HepG2 (cell line): ENCODE measurements at regions not wholly inside any gene's neighbourhood (a gene's known extent, or its start where the extent isn't known, plus 50 kb on each side); places are given as distances from the start of the nearest gene placed in this dataset.
A peak's percentile ranks its signal among the peaks of the same experiment; 100 is the strongest.

ENCODE experiments used
- CENPBD1 ChIP-seq: sonication (generic); formaldehyde crosslinking; IDR thresholded peaks from 2 replicates; pipeline ENCODE4 v1.8.0; 2022; ENCODE audit warnings: missing genetic modification reagents, low read depth, mild to moderate bottlenecking, borderline replicate concordance
- FOXA3 ChIP-seq: IDR thresholded peaks from 2 replicates; pipeline ENCODE4 v1.6.1; 2016; ENCODE audit warnings: missing genetic modification reagents, missing compliant biosample characterization
- MIER2 ChIP-seq: IDR thresholded peaks from 2 replicates; pipeline ENCODE4 v1.6.1; 2016; ENCODE audit warnings: missing biosample characterization, missing genetic modification reagents
- PATZ1 ChIP-seq: sonication (generic); formaldehyde crosslinking; IDR thresholded peaks from 2 replicates; pipeline ENCODE4 v1.4.0; 2020; ENCODE audit warnings: missing genetic modification reagents
- SMARCC2 ChIP-seq: fragments of 450-650 bp; IDR thresholded peaks from 2 replicates; pipeline ENCODE4 v1.6.1; 2017; ENCODE audit warnings: antibody characterized with exemption, mild to moderate bottlenecking
- ZNF563 ChIP-seq: sonication (generic); formaldehyde crosslinking; IDR thresholded peaks from 2 replicates; pipeline ENCODE4 v1.8.0; 2022; ENCODE audit warnings: mild to moderate bottlenecking, moderate library complexity, missing genetic modification reagents
- ZNF737 ChIP-seq: sonication (generic); formaldehyde crosslinking; IDR thresholded peaks from 2 replicates; pipeline ENCODE4 v1.5.0; 2020; ENCODE audit warnings: missing genetic modification reagents, mild to moderate bottlenecking, borderline replicate concordance
- ZNF766 ChIP-seq: sonication (generic); formaldehyde crosslinking; IDR thresholded peaks from 2 replicates; pipeline ENCODE4 v1.5.0; 2020; ENCODE audit warnings: missing genetic modification reagents, borderline replicate concordance
- TF ChIP-seq, protein P1 (sequence below): sonication (generic); formaldehyde crosslinking; IDR thresholded peaks from 2 replicates; pipeline ENCODE4 v1.4.0; 2020; ENCODE audit warnings: mild to moderate bottlenecking, low read depth, missing genetic modification reagents
- TF ChIP-seq, protein P2 (sequence below): sonication (generic); formaldehyde crosslinking; conservative IDR thresholded peaks from 2 replicates; pipeline ENCODE4 v1.8.0; 2022; ENCODE audit warnings: missing genetic modification reagents
- TF ChIP-seq, protein P3 (sequence below): sonication (generic); formaldehyde crosslinking; IDR thresholded peaks from 2 replicates; pipeline ENCODE4 v1.5.0; 2020; ENCODE audit warnings: mild to moderate bottlenecking, missing genetic modification reagents
- TF ChIP-seq, protein P4 (sequence below): sonication (generic); formaldehyde crosslinking; IDR thresholded peaks from 2 replicates; pipeline ENCODE4 v1.4.0; 2020; ENCODE audit warnings: missing genetic modification reagents
- TF ChIP-seq, protein P5 (sequence below): IDR thresholded peaks from 2 replicates; pipeline ENCODE4 v1.6.1; 2016; ENCODE audit warnings: control low read depth

GRCh38 chr22:27670701-27671412 is 130.7 kb downstream of the MN1 start (continued):
- TF ChIP-seq MIER2 (CRISPR knock-in tag) (no peak), ZNF563 (CRISPR knock-in tag) (no peak), FOXA3 (peak; percentile 15; the same call in 1 of the 2 replicates), ZNF737 (CRISPR knock-in tag) (no peak), SMARCC2 (no peak), ZNF766 (no peak), PATZ1 (CRISPR knock-in tag) (peak; percentile 98), CENPBD1 (CRISPR knock-in tag) (no peak)
- TF ChIP-seq, protein P1, sequence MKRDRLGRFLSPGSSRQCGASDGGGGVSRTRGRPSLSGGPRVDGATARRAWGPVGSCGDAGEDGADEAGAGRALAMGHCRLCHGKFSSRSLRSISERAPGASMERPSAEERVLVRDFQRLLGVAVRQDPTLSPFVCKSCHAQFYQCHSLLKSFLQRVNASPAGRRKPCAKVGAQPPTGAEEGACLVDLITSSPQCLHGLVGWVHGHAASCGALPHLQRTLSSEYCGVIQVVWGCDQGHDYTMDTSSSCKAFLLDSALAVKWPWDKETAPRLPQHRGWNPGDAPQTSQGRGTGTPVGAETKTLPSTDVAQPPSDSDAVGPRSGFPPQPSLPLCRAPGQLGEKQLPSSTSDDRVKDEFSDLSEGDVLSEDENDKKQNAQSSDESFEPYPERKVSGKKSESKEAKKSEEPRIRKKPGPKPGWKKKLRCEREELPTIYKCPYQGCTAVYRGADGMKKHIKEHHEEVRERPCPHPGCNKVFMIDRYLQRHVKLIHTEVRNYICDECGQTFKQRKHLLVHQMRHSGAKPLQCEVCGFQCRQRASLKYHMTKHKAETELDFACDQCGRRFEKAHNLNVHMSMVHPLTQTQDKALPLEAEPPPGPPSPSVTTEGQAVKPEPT (CRISPR knock-in tag) = no peak
- TF ChIP-seq, protein P2, sequence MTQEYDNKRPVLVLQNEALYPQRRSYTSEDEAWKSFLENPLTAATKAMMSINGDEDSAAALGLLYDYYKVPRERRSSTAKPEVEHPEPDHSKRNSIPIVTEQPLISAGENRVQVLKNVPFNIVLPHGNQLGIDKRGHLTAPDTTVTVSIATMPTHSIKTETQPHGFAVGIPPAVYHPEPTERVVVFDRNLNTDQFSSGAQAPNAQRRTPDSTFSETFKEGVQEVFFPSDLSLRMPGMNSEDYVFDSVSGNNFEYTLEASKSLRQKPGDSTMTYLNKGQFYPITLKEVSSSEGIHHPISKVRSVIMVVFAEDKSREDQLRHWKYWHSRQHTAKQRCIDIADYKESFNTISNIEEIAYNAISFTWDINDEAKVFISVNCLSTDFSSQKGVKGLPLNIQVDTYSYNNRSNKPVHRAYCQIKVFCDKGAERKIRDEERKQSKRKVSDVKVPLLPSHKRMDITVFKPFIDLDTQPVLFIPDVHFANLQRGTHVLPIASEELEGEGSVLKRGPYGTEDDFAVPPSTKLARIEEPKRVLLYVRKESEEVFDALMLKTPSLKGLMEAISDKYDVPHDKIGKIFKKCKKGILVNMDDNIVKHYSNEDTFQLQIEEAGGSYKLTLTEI (CRISPR knock-in tag) = no peak
- TF ChIP-seq, protein P3, sequence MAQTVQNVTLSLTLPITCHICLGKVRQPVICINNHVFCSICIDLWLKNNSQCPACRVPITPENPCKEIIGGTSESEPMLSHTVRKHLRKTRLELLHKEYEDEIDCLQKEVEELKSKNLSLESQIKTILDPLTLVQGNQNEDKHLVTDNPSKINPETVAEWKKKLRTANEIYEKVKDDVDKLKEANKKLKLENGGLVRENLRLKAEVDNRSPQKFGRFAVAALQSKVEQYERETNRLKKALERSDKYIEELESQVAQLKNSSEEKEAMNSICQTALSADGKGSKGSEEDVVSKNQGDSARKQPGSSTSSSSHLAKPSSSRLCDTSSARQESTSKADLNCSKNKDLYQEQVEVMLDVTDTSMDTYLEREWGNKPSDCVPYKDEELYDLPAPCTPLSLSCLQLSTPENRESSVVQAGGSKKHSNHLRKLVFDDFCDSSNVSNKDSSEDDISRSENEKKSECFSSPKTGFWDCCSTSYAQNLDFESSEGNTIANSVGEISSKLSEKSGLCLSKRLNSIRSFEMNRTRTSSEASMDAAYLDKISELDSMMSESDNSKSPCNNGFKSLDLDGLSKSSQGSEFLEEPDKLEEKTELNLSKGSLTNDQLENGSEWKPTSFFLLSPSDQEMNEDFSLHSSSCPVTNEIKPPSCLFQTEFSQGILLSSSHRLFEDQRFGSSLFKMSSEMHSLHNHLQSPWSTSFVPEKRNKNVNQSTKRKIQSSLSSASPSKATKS (CRISPR knock-in tag) = no peak
- TF ChIP-seq, protein P4, sequence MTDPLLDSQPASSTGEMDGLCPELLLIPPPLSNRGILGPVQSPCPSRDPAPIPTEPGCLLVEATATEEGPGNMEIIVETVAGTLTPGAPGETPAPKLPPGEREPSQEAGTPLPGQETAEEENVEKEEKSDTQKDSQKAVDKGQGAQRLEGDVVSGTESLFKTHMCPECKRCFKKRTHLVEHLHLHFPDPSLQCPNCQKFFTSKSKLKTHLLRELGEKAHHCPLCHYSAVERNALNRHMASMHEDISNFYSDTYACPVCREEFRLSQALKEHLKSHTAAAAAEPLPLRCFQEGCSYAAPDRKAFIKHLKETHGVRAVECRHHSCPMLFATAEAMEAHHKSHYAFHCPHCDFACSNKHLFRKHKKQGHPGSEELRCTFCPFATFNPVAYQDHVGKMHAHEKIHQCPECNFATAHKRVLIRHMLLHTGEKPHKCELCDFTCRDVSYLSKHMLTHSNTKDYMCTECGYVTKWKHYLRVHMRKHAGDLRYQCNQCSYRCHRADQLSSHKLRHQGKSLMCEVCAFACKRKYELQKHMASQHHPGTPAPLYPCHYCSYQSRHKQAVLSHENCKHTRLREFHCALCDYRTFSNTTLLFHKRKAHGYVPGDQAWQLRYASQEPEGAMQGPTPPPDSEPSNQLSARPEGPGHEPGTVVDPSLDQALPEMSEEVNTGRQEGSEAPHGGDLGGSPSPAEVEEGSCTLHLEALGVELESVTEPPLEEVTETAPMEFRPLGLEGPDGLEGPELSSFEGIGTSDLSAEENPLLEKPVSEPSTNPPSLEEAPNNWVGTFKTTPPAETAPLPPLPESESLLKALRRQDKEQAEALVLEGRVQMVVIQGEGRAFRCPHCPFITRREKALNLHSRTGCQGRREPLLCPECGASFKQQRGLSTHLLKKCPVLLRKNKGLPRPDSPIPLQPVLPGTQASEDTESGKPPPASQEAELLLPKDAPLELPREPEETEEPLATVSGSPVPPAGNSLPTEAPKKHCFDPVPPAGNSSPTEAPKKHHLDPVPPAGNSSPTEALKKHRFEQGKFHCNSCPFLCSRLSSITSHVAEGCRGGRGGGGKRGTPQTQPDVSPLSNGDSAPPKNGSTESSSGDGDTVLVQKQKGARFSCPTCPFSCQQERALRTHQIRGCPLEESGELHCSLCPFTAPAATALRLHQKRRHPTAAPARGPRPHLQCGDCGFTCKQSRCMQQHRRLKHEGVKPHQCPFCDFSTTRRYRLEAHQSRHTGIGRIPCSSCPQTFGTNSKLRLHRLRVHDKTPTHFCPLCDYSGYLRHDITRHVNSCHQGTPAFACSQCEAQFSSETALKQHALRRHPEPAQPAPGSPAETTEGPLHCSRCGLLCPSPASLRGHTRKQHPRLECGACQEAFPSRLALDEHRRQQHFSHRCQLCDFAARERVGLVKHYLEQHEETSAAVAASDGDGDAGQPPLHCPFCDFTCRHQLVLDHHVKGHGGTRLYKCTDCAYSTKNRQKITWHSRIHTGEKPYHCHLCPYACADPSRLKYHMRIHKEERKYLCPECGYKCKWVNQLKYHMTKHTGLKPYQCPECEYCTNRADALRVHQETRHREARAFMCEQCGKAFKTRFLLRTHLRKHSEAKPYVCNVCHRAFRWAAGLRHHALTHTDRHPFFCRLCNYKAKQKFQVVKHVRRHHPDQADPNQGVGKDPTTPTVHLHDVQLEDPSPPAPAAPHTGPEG (CRISPR knock-in tag) = no peak
- TF ChIP-seq, protein P5, sequence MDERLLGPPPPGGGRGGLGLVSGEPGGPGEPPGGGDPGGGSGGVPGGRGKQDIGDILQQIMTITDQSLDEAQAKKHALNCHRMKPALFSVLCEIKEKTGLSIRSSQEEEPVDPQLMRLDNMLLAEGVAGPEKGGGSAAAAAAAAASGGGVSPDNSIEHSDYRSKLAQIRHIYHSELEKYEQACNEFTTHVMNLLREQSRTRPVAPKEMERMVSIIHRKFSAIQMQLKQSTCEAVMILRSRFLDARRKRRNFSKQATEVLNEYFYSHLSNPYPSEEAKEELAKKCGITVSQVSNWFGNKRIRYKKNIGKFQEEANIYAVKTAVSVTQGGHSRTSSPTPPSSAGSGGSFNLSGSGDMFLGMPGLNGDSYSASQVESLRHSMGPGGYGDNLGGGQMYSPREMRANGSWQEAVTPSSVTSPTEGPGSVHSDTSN (CRISPR knock-in tag) = no peak
